ENCODE measurements at regions not wholly inside any gene's neighbourhood (a gene's known extent, or its start where the extent isn't known, plus 50 kb on each side); places are given as distances from the start of the nearest gene placed in this dataset.

GRCh38 chr2:151192681-151193080 is 69.0 kb downstream of the RBM43 start:
- no peak for TF ChIP-seq CTCF (conservative IDR thresholded peaks at IDR 0.05; ENCODE audit: low read depth, low read length)
- no peak for TF ChIP-seq EZH2 (IDR thresholded peaks at IDR 0.05; ENCODE audit: low read length, unreplicated experiment)
- TF ChIP-seq EZH2phosphoT487 (IDR thresholded peaks at IDR 0.05; ENCODE audit: borderline replicate concordance, low read length), result no peak

All from PC-3 (cell line).